ENCODE measurements at regions not wholly inside any gene's neighbourhood (a gene's known extent, or its start where the extent isn't known, plus 50 kb on each side); places are given as distances from the start of the nearest gene placed in this dataset.

DNA sequence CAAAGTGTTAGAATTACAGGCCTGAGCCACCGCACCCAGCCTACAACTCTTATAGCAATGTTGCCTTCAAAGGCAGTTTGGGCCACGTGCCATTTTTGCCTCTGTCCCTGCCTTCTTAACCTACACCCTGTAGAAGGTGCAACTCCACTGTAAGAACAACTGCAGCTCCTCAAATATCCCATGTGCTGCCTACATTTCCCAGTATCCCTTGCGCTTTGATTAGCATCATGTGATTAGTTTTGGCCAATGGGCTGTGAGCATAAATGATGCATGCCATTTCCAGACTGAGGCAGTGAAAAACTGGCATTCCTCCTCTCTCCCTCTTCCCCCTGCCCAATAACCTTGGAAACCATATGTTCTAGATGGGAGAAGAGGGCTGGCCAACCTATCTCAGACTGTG is 75.2 kb upstream of the MRI1 start:
- TF ChIP-seq, protein P1, sequence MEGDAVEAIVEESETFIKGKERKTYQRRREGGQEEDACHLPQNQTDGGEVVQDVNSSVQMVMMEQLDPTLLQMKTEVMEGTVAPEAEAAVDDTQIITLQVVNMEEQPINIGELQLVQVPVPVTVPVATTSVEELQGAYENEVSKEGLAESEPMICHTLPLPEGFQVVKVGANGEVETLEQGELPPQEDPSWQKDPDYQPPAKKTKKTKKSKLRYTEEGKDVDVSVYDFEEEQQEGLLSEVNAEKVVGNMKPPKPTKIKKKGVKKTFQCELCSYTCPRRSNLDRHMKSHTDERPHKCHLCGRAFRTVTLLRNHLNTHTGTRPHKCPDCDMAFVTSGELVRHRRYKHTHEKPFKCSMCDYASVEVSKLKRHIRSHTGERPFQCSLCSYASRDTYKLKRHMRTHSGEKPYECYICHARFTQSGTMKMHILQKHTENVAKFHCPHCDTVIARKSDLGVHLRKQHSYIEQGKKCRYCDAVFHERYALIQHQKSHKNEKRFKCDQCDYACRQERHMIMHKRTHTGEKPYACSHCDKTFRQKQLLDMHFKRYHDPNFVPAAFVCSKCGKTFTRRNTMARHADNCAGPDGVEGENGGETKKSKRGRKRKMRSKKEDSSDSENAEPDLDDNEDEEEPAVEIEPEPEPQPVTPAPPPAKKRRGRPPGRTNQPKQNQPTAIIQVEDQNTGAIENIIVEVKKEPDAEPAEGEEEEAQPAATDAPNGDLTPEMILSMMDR (IDR thresholded peaks at IDR 0.05) = no peak
- TF ChIP-seq POLR2A (IDR thresholded peaks at IDR 0.05) (no peak), POLR2AphosphoS5 (IDR thresholded peaks at IDR 0.05) (no peak), EP300 (IDR thresholded peaks at IDR 0.05; ENCODE audit: low read depth) (no peak)
